GM19025 (cell line): ENCODE measurements at regions not wholly inside any gene's neighbourhood (a gene's known extent, or its start where the extent isn't known, plus 50 kb on each side); places are given as distances from the start of the nearest gene placed in this dataset.

Experiments used
- ATAC-seq: cut with Tn5 transposase; IDR thresholded peaks from one replicate; pipeline ENCODE4 v1.9.1; 2021; ENCODE audit warnings: mild to moderate bottlenecking, low read depth, moderate library complexity; ENCODE audit not compliant: unreplicated experiment

- ATAC-seq, result no peak
Measured at GRCh38 chr10:44183667-44184632, 200.9 kb downstream of the CXCL12 start.

GRCh38 chr10:44182909-44183308, 202.0 kb downstream of the CXCL12 start:
- ATAC-seq, result no peak

- ATAC-seq, result no peak
Measured at GRCh38 chr10:44180321-44181168, 204.4 kb downstream of the CXCL12 start.

GRCh38 chr10:44178856-44179255, 206.0 kb downstream of the CXCL12 start:
- no peak for ATAC-seq

GRCh38 chr10:44178281-44178680, 206.6 kb downstream of the CXCL12 start:
- no peak for ATAC-seq

GRCh38 chr10:44177610-44178009, 207.3 kb downstream of the CXCL12 start:
- no peak for ATAC-seq

GRCh38 chr10:44176311-44176710, 208.6 kb downstream of the CXCL12 start:
- ATAC-seq, result no peak

GRCh38 chr10:44173608-44173894, 211.3 kb downstream of the CXCL12 start:
- ATAC-seq, result no peak

GRCh38 chr10:44172883-44173607, 211.9 kb downstream of the CXCL12 start:
- ATAC-seq, result no peak

- ATAC-seq, result no peak
Measured at GRCh38 chr10:44171765-44172164, 213.1 kb downstream of the CXCL12 start.

GRCh38 chr10:44168478-44168877, 216.4 kb downstream of the CXCL12 start:
- no peak for ATAC-seq

- ATAC-seq, result no peak
Measured at GRCh38 chr10:44167752-44168151, 217.1 kb downstream of the CXCL12 start.

GRCh38 chr10:44166441-44166840, 218.5 kb downstream of the CXCL12 start:
- no peak for ATAC-seq

- no peak for ATAC-seq
Measured at GRCh38 chr10:44164251-44164956, 220.5 kb downstream of the CXCL12 start.

GRCh38 chr10:44161184-44161583, 223.7 kb downstream of the CXCL12 start:
- no peak for ATAC-seq

GRCh38 chr10:44157574-44157973, 227.3 kb downstream of the CXCL12 start:
- no peak for ATAC-seq

GRCh38 chr10:44154956-44155355, 229.9 kb downstream of the CXCL12 start:
- no peak for ATAC-seq

- ATAC-seq, result no peak
Measured at GRCh38 chr10:44153918-44154670, 230.8 kb downstream of the CXCL12 start.

- no peak for ATAC-seq
Measured at GRCh38 chr10:44143556-44143955, 241.3 kb downstream of the CXCL12 start.
